ENCODE measurements at regions not wholly inside any gene's neighbourhood (a gene's known extent, or its start where the extent isn't known, plus 50 kb on each side); places are given as distances from the start of the nearest gene placed in this dataset.

- no peak overlapping the region for H2AFZ ChIP-seq (ENCODE audit: low read length)
- no peaks in the 10 kb centered on the region for H4K20me1 ChIP-seq (ENCODE audit: insufficient read depth, low read length)
- no peak overlapping the region for H3K4me3 ChIP-seq (ENCODE audit: low read length)
- no peaks in the 10 kb centered on the region for H3K9me2 ChIP-seq (replicated peaks; ENCODE audit: insufficient read depth, low read length)
- H3K4me2 ChIP-seq (ENCODE audit: low read depth, low read length) = no peak overlapping the region
- no peaks in the 10 kb centered on the region for H3K36me3 ChIP-seq (replicated peaks; ENCODE audit: insufficient read depth, low read length)
- H3K27me3 ChIP-seq (replicated peaks; ENCODE audit: insufficient read depth, low read length) = no peaks in the 10 kb centered on the region
- no peaks in the 10 kb centered on the region for H3K9me3 ChIP-seq (replicated peaks; ENCODE audit: insufficient read depth, low read length)
- no peak overlapping the region for H3K27ac ChIP-seq (ENCODE audit: low read length)
- no peak for TF ChIP-seq EZH2phosphoT487 (IDR thresholded peaks at IDR 0.05; ENCODE audit: low read length)
- TF ChIP-seq CTCF (IDR thresholded peaks at IDR 0.05; ENCODE audit: low read length) = no peak
- TF ChIP-seq EZH2 (optimal IDR thresholded peaks at IDR 0.05; ENCODE audit: low read depth, low read length) = no peak
- H3K4me1 ChIP-seq (ENCODE audit: low read length) = no peaks in the 10 kb centered on the region
- H3F3A ChIP-seq (ENCODE audit: insufficient read depth, low read length) = no peaks in the 10 kb centered on the region
- H3K79me2 ChIP-seq (ENCODE audit: low read length) = no peaks in the 10 kb centered on the region
- no peak overlapping the region for H3K9ac ChIP-seq (ENCODE audit: low read length)
- no peak for DNase-seq
Observed at GRCh38 chr4:177862541-177863176, 420.4 kb upstream of the AGA start.

GRCh38 chr4:177879851-177880250 lies 437.6 kb upstream of the AGA start:
- Histone ChIP-seq H3K36me3 (replicated peaks; ENCODE audit: insufficient read depth, low read length) (no peaks in the 10 kb centered on the region), H3K4me1 (ENCODE audit: low read length) (no peaks in the 10 kb centered on the region), H3K27ac (ENCODE audit: low read length) (no peak overlapping the region), H4K20me1 (ENCODE audit: insufficient read depth, low read length) (no peaks in the 10 kb centered on the region), H3K9me2 (replicated peaks; ENCODE audit: insufficient read depth, low read length) (no peaks in the 10 kb centered on the region), H3K27me3 (replicated peaks; ENCODE audit: insufficient read depth, low read length) (no peaks in the 10 kb centered on the region), H3K4me2 (ENCODE audit: low read depth, low read length) (no peak overlapping the region), H3K9me3 (replicated peaks; ENCODE audit: insufficient read depth, low read length) (no peaks in the 10 kb centered on the region), H3K9ac (ENCODE audit: low read length) (no peak overlapping the region), H3F3A (ENCODE audit: insufficient read depth, low read length) (no peaks in the 10 kb centered on the region), H2AFZ (ENCODE audit: low read length) (no peak overlapping the region), H3K79me2 (ENCODE audit: low read length) (no peaks in the 10 kb centered on the region), H3K4me3 (ENCODE audit: low read length) (no peak overlapping the region)
- TF ChIP-seq EZH2phosphoT487 (IDR thresholded peaks at IDR 0.05; ENCODE audit: low read length) (no peak), CTCF (IDR thresholded peaks at IDR 0.05; ENCODE audit: low read length) (no peak), EZH2 (optimal IDR thresholded peaks at IDR 0.05; ENCODE audit: low read depth, low read length) (no peak)
- DNase-seq = no peak

- H3K27ac ChIP-seq (ENCODE audit: low read length) = no peak overlapping the region
- DNase-seq = no peak
- H3K9me3 ChIP-seq (replicated peaks; ENCODE audit: insufficient read depth, low read length) = no peaks in the 10 kb centered on the region
- H3K9ac ChIP-seq (ENCODE audit: low read length) = no peak overlapping the region
- no peaks in the 10 kb centered on the region for H3K27me3 ChIP-seq (replicated peaks; ENCODE audit: insufficient read depth, low read length)
- H4K20me1 ChIP-seq (ENCODE audit: insufficient read depth, low read length) = no peaks in the 10 kb centered on the region
- no peaks in the 10 kb centered on the region for H3K79me2 ChIP-seq (ENCODE audit: low read length)
- H3K4me1 ChIP-seq (ENCODE audit: low read length) = no peaks in the 10 kb centered on the region
- H3K4me2 ChIP-seq (ENCODE audit: low read depth, low read length) = no peak overlapping the region
- H3F3A ChIP-seq (ENCODE audit: insufficient read depth, low read length) = no peaks in the 10 kb centered on the region
- H3K9me2 ChIP-seq (replicated peaks; ENCODE audit: insufficient read depth, low read length) = no peaks in the 10 kb centered on the region
- no peak overlapping the region for H3K4me3 ChIP-seq (ENCODE audit: low read length)
- H2AFZ ChIP-seq (ENCODE audit: low read length) = no peak overlapping the region
- H3K36me3 ChIP-seq (replicated peaks; ENCODE audit: insufficient read depth, low read length) = no peaks in the 10 kb centered on the region
- TF ChIP-seq CTCF (IDR thresholded peaks at IDR 0.05; ENCODE audit: low read length) (no peak), EZH2 (optimal IDR thresholded peaks at IDR 0.05; ENCODE audit: low read depth, low read length) (no peak), EZH2phosphoT487 (IDR thresholded peaks at IDR 0.05; ENCODE audit: low read length) (no peak)
Observed at GRCh38 chr4:177895136-177895535, 452.9 kb upstream of the AGA start.

All from MM.1S (cell line).